OCI-LY3 (cell line): ENCODE measurements at regions not wholly inside any gene's neighbourhood (a gene's known extent, or its start where the extent isn't known, plus 50 kb on each side); places are given as distances from the start of the nearest gene placed in this dataset.

Source experiments
- EZH2phosphoT487 ChIP-seq: fragments of 200-600 bp; shearing (Covaris generic); IDR thresholded peaks from 2 replicates; pipeline ENCODE4 v1.6.1; 2018; ENCODE audit warnings: antibody characterized with exemption, mixed run types, low read depth
- TF ChIP-seq, protein P1 (sequence below): fragments of 200-600, 300-600 bp; sonication (generic); IDR thresholded peaks from 2 replicates; pipeline ENCODE4 v1.5.1; 2014; ENCODE audit warnings: antibody characterized with exemption, low read length, low read depth

DNA sequence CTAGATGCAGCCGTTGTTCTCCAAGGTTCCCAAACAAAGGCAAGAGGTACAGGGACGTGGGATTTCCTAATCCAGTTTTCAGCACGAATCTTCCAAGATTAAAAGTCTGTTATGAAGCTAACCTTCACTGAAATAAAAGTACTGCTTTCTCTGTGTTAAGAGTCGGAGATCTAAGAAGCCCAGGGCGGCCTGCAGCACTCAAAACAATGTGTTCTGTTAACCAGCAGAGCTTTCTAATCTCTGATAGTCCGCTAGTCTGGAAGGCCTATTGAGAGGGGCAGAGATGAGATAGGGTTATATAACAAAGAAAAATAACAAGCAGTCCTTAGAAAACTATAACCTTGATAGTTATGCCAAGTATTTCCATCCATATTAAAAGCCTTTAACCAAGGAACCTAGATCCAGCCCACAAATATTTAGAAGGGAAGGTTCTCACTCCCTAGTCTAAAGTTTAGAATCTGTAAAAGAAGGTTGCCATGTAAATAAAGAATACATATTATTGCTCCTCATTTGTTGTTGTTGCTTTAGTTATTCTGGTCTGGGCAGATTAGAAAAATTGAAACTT is 106.3 kb upstream of the SVIL start:
- TF ChIP-seq, protein P1, sequence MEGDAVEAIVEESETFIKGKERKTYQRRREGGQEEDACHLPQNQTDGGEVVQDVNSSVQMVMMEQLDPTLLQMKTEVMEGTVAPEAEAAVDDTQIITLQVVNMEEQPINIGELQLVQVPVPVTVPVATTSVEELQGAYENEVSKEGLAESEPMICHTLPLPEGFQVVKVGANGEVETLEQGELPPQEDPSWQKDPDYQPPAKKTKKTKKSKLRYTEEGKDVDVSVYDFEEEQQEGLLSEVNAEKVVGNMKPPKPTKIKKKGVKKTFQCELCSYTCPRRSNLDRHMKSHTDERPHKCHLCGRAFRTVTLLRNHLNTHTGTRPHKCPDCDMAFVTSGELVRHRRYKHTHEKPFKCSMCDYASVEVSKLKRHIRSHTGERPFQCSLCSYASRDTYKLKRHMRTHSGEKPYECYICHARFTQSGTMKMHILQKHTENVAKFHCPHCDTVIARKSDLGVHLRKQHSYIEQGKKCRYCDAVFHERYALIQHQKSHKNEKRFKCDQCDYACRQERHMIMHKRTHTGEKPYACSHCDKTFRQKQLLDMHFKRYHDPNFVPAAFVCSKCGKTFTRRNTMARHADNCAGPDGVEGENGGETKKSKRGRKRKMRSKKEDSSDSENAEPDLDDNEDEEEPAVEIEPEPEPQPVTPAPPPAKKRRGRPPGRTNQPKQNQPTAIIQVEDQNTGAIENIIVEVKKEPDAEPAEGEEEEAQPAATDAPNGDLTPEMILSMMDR, result no peak
- no peak for TF ChIP-seq EZH2phosphoT487
